Activated CD8-positive, alpha-beta memory T cell treated with anti-CD3 and anti-CD28 coated beads, Interleukin-2, amount 50 U/mL, for 1 hour (primary cell): ENCODE measurements at regions not wholly inside any gene's neighbourhood (a gene's known extent, or its start where the extent isn't known, plus 50 kb on each side); places are given as distances from the start of the nearest gene placed in this dataset.

Experiments used
- DNase-seq: peaks from one replicate; pipeline ENCODE4 v3.0.0-alpha.2; 2020; ENCODE audit errors: extremely low read depth

GRCh38 chr4:163762741-163763140, 268.3 kb downstream of the TMA16 start:
- no peak for DNase-seq

- DNase-seq, result no peak
Observed at GRCh38 chr4:163764569-163764968, 270.1 kb downstream of the TMA16 start.

DNA sequence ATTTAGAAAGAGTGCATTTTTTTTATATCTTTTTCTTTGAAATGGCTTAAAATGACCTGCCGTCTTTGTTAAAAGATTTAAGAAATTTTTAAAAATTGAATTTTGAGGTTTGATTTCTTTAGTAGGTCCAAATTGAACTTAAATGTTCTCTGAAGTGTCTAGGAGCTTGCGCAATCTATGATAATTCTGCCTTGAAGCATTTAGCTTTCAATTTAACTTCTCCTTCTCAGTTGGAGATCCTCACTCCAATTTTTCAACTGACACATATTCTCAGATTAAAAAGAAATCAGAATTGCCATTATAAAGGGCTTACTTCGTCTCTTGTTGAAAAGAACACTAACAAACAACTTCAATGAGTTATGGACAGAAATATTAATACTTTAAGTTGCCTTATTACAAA, 273.5 kb downstream of the TMA16 start:
- DNase-seq, result no peak

DNA sequence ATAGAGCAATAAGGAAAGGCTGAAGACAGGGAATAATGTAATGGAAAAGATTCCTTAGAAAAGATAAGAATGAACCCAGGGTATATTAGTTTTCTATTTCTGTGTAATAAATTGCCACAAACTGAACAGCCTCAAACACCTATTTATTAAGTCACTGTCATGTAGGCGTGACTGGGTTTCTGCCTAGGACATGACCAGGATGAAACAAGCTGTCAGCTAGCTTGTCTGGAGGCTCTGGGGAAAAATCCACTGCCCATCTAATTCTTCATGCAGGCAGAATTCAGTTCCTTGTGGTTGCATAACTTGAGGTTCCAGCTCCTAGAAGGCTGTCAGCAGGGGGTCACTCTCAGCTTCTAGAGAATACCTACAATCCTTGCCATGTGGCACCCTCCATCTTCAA, 277.7 kb downstream of the TMA16 start:
- no peak for DNase-seq

DNA sequence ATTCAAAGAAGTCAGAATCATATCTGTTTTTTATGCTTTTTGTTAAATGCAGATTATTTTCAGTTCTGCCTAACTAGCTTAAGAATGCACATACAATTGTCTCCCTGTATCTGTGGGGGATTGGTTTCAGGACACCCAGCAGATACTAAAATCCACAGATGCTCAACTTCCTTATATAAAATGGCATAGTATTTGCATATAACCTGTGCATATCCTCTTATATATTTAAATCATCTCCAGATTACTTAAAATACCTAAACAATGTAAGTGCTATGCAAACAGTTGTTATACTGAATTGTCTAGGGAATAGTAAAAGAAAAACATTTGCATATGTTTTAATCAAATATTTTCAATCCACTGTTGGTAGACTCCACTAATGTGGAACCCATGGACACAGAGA, 279.4 kb downstream of the TMA16 start:
- DNase-seq, result no peak

- no peak for DNase-seq
Observed at GRCh38 chr4:163776957-163777356, 282.5 kb downstream of the TMA16 start.

GRCh38 chr4:163781726-163782125, 287.2 kb downstream of the TMA16 start:
- no peak for DNase-seq

DNA sequence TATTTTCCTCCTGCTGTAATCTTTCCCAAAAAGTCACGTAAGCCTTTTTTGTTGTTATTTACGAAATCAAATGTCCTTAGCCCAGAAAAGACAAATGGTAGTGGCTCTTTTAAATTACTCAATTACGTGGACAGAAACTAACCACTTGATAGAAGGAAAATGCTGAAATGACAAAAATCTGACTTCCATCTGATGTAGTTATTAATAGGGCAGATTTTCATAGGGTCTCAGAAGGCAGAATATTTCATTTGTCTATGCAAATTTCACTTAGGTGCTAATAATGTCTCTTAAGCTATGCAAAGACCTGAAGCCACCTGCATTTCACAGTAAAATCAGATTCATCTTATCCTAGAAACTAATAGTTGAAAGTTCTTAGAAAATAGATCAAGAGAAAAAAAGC, 295.7 kb downstream of the TMA16 start:
- DNase-seq, result no peak

- DNase-seq, result no peak
Observed at GRCh38 chr4:163795885-163796284, 301.4 kb downstream of the TMA16 start.

DNA sequence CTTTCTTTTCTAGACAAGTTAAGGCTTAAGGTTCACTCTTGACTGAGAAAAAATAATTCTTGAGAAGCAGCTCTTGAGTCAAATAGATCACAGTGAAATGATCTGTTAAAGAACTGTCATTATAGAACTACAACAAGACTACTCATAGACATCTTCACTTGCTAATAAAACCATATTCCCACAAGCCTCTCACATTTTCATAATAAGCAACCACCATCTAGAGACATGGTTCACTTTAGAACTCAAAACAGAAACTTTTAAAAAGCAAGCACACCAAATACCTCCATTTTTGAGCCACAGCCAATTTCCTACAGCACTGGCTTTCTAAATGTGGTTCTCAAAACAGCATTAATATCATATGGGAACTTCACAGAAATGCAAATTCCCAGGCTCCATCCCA, 309.5 kb downstream of the TMA16 start:
- no peak for DNase-seq

DNA sequence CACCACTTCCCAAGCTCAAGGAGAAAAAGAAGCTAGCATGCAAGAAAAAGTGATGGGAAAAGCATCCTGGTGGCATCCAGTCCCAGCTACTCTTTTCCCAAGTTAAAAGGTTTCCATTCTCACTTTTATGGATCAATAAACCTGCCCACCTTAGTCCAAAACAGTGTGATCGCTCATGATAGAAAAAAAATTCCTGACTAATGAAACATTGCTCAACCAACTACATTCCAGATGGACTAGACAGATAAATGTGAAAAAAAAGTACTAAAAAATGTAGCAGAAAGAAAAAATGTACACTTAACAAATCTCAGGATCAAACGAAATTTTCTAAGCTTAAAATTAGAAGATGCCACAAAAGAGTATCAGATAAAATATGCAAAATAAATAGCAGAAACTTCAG, 312.2 kb downstream of the TMA16 start:
- no peak for DNase-seq

DNA sequence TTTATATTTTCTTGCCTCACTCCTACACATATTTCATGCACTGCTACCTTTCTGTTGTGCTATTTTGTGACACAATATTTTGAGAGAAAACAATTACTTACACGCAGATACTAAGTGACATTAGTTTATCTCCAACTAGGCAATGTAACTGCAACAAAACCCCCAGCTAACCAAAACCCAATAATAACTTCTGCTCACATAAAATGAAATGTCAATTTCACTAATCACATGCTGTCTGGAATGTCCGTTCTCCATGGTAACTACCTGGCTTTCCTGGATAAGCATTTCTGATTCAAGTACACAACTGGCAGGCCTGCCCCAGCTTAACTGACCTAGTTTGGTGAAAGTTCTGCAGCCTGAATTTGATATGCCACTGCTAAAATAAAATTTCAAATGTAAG, 313.5 kb downstream of the TMA16 start:
- DNase-seq, result no peak

GRCh38 chr4:163810755-163811154, 316.3 kb downstream of the TMA16 start:
- DNase-seq, result no peak

- DNase-seq, result no peak
Observed at GRCh38 chr4:163815776-163816175, 321.3 kb downstream of the TMA16 start.

- DNase-seq, result no peak
Observed at GRCh38 chr4:163816494-163816893, 322.0 kb downstream of the TMA16 start.

DNA sequence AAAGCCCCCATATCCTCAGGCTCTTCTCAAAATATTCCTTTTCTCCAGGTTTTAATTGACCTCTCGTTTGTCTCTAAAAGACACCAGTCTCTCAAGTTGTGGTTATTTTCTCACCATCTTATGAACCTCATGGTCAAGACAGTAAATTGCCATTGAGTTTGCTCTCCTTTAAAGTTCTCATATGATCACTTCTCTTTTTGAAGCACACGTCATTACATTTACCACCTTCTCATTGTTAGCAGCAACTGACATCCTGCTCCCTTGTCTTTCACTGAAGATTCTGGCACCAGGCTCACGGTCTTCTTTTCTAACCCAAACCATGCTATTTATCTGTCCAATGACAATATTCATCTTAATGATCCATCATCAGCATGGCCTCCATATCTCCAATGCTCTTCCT, 324.2 kb downstream of the TMA16 start:
- DNase-seq, result no peak

GRCh38 chr4:163833669-163834068, 339.2 kb downstream of the TMA16 start:
- no peak for DNase-seq

- DNase-seq, result no peak
Observed at GRCh38 chr4:163846008-163846407, 351.5 kb downstream of the TMA16 start.

DNA sequence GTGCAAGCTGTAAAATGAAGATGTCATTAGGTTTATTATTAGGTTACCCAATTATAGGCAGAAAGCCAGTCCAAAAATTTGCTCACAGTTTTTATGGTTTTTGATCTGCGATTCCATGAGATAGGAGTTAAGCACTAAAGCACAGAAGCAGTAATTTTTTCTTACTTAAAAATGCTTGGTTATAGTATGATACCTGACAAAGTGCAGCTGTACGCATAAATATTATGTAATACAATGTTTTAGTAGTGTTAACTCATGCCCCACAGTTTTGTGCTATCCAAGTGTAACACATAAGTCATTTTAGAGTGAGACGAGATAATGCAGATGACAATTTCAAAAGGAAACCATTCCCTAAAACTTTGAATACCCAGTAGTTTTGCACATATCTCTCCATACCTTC, 357.8 kb downstream of the TMA16 start:
- DNase-seq, result no peak

GRCh38 chr4:163857903-163858302, 363.4 kb downstream of the TMA16 start:
- no peak for DNase-seq

DNA sequence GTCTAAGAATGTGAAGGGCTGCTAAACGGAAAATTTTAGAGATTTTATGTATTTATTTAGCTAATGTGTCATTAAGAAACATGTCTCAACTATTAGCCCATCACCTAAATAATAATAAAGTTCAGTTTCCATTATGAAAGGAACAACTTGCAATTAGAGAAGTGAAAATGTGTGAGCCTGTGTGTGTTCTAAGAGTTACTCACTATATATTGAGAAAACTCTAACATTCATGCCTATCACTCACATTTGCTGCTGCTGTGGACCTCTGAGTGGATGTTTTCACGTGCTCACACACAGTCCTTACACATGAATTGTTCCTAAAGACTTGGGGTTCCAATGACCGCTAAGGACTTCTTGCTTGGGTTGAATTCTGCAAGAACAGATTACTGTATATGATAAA, 364.0 kb downstream of the TMA16 start:
- DNase-seq, result no peak

DNA sequence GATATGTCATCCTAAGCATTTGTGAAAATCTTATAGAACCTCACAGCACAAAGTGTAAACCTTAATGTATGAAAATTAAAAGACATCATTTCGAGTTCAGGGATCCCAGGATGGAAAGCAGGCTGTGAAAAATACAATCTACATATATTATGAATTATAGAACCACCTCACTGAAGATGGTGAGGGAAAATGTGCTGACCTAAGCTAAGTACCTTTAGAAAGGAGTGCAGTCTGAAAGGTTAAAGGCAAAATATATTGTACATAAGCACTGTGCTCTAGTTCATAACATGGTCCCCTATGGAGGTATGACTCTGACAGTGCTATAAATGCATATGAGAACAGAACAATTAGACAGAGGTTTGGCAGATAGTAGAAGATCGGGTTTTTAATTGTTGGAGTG, 368.6 kb downstream of the TMA16 start:
- no peak for DNase-seq

- no peak for DNase-seq
Observed at GRCh38 chr4:163865010-163865409, 370.5 kb downstream of the TMA16 start.

DNA sequence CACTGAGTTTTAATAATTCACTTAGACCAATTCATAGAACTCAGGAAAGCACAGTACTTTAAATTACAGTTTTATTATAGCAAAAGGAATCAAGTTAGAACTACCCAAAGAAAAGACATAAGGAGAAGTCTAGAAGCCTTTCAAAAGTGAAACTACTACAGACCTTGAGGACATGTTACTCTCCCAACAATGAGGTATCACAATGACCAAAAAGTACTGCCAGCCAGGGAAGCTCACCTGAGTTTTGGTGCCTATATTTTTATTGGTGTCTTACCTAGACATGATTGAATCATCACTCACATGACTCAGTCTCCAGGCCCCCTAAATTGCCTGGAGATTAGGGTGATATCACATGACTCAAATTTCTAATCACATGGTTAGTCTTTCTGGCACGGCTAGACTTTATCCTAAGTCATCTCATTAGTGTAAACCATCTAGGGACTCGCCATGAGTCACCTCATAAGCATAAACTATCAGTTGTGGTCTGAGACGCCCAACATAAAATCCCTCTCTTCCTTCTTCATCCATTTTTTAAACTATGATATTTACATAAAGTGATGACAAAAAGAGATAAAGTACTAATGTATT, 372.3 kb downstream of the TMA16 start:
- no peak for DNase-seq

DNA sequence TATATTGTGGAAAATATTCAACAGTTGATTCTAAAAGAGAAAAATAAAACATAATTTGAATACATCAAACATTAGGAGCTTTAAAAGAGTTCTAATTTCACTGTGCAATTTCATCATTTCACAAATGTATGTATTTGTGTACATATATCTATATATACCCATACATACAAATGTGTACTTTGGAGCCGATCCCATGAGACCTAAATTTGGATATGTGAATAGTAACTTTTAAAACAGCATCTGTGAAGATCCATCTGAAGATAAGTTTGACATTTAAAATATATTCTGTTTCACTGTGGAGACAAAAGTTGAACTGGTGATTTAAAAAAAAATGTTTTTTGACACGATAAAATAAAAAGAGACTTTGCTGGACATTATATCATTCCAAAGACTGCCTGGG, 374.0 kb downstream of the TMA16 start:
- no peak for DNase-seq
